ENCODE measurements at regions not wholly inside any gene's neighbourhood (a gene's known extent, or its start where the extent isn't known, plus 50 kb on each side); places are given as distances from the start of the nearest gene placed in this dataset.
A peak's percentile ranks its signal among the peaks of the same experiment; 100 is the strongest.

GRCh38 chr14:54312166-54312801 lies 84.5 kb upstream of the CDKN3 start:
- TF ChIP-seq CTCF (IDR thresholded peaks at IDR 0.05) (no peak), POLR2A (IDR thresholded peaks at IDR 0.05) (no peak)
- Histone ChIP-seq H3K4me3 (replicated peaks in 1 of 3) (no peak overlapping the region), H3K36me3 (no peaks in the 10 kb centered on the region), H3K27me3 (no peaks in the 10 kb centered on the region), H3K9me3 (no peaks in the 10 kb centered on the region), H3K27ac (no peak overlapping the region), H3K4me1 (peaks cover 4 to 23% of the 10 kb centered on the region in 2 donors)
- no peak for DNase-seq
- 80 to 83% methylated on average over 3 of the region's 3 CpGs for WGBS, 2 donors
- intact Hi-C loops (cut with DNase I): no loop called here

- intact Hi-C loops (cut with DNase I): no loop called here
- Histone ChIP-seq H3K4me3 (replicated peaks in 1 of 3) (no peak overlapping the region), H3K36me3 (no peaks in the 10 kb centered on the region), H3K4me1 (peaks cover 6 to 22% of the 10 kb centered on the region in 2 donors), H3K27me3 (no peaks in the 10 kb centered on the region), H3K9me3 (no peaks in the 10 kb centered on the region), H3K27ac (peak overlapping the region in 1 of 3 donors; percentile 33)
- TF ChIP-seq CTCF (IDR thresholded peaks at IDR 0.05): no peak
- TF ChIP-seq POLR2A (IDR thresholded peaks at IDR 0.05): no peak
- 63 to 77% methylated on average over 11 of the region's 11 CpGs for WGBS, 2 donors
- peak in 1 of 2 donors; percentile 21 for DNase-seq
Measured at GRCh38 chr14:54314365-54315104, 82.3 kb upstream of the CDKN3 start.

- H3K4me3 ChIP-seq (replicated peaks in 1 of 3): no peak overlapping the region
- no peaks in the 10 kb centered on the region for H3K36me3 ChIP-seq
- TF ChIP-seq POLR2A (IDR thresholded peaks at IDR 0.05) (no peak), CTCF (IDR thresholded peaks at IDR 0.05) (no peak)
- DNase-seq: no peak
- intact Hi-C loops (cut with DNase I): no loop called here
- peaks cover 14 to 38% of the 10 kb centered on the region in 2 donors for H3K4me1 ChIP-seq
- no peaks in the 10 kb centered on the region for H3K27me3 ChIP-seq
- no peak overlapping the region for H3K27ac ChIP-seq
- 95 to 97% methylated on average over 10 of the region's 10 CpGs for WGBS, 2 donors
- H3K9me3 ChIP-seq: no peaks in the 10 kb centered on the region
Measured at GRCh38 chr14:54316652-54317051, 80.2 kb upstream of the CDKN3 start.

- intact Hi-C loops (cut with DNase I): no loop called here
- Histone ChIP-seq H3K27me3 (no peaks in the 10 kb centered on the region), H3K4me1 (peaks cover 17 to 40% of the 10 kb centered on the region in 2 donors), H3K36me3 (no peaks in the 10 kb centered on the region), H3K9me3 (no peaks in the 10 kb centered on the region), H3K4me3 (replicated peaks in 1 of 3) (no peak overlapping the region), H3K27ac (no peak overlapping the region)
- TF ChIP-seq CTCF (IDR thresholded peaks at IDR 0.05) (no peak), POLR2A (IDR thresholded peaks at IDR 0.05) (no peak)
- 64 to 88% methylated on average over 4 of the region's 4 CpGs for whole genome bisulfite sequencing, 2 donors
- DNase-seq: no peak
Measured at GRCh38 chr14:54317391-54317790, 79.4 kb upstream of the CDKN3 start.

GRCh38 chr14:54322246-54322645 lies 74.6 kb upstream of the CDKN3 start:
- Histone ChIP-seq H3K9me3 (no peaks in the 10 kb centered on the region), H3K27ac (peak overlapping the region; percentile 89 to 97 (median 96)), H3K36me3 (no peaks in the 10 kb centered on the region), H3K27me3 (no peaks in the 10 kb centered on the region), H3K4me1 (peaks cover 27 to 39% of the 10 kb centered on the region in 2 donors), H3K4me3 (replicated peaks in 1 of 3) (no peak overlapping the region)
- intact Hi-C loops (cut with DNase I): no loop called here
- WGBS, 2 donors: 36 to 42% methylated on average over 7 of the region's 7 CpGs
- TF ChIP-seq POLR2A (IDR thresholded peaks at IDR 0.05) (peak in 1 of 2 donors; percentile 22), CTCF (IDR thresholded peaks at IDR 0.05) (peak in 1 of 6 experiments; percentile 23)
- DNase-seq: peak; percentile 44 to 48
